HG02642 (cell line): ENCODE measurements at regions not wholly inside any gene's neighbourhood (a gene's known extent, or its start where the extent isn't known, plus 50 kb on each side); places are given as distances from the start of the nearest gene placed in this dataset.

ENCODE experiments used
- ATAC-seq: cut with Tn5 transposase; IDR thresholded peaks from one replicate; pipeline ENCODE4 v1.9.1; 2021; ENCODE audit warnings: mild to moderate bottlenecking; ENCODE audit not compliant: unreplicated experiment, poor library complexity

GRCh38 chr3:40793730-40794129 lies 269.0 kb downstream of the ZNF621 start:
- no peak for ATAC-seq

GRCh38 chr3:40800343-40800742 lies 275.6 kb downstream of the ZNF621 start:
- ATAC-seq: no peak

- ATAC-seq: no peak
These were observed 276.6 kb downstream of the ZNF621 start for GRCh38 chr3:40801284-40801741.

- no peak for ATAC-seq
These were observed 278.6 kb downstream of the ZNF621 start for GRCh38 chr3:40803311-40803710.

- no peak for ATAC-seq
These were observed 280.7 kb downstream of the ZNF621 start for GRCh38 chr3:40805456-40805855.

- no peak for ATAC-seq
These were observed 286.1 kb downstream of the ZNF621 start for GRCh38 chr3:40810813-40811212.

- no peak for ATAC-seq
These were observed 292.3 kb downstream of the ZNF621 start for GRCh38 chr3:40817017-40817416.

GRCh38 chr3:40821315-40821714 lies 296.6 kb downstream of the ZNF621 start:
- no peak for ATAC-seq

- no peak for ATAC-seq
These were observed 302.5 kb downstream of the ZNF621 start for GRCh38 chr3:40827226-40827625.

- no peak for ATAC-seq
These were observed 303.4 kb downstream of the ZNF621 start for GRCh38 chr3:40827942-40828688.

- ATAC-seq: no peak
These were observed 304.1 kb downstream of the ZNF621 start for GRCh38 chr3:40828741-40829415.

- ATAC-seq: no peak
These were observed 305.1 kb downstream of the ZNF621 start for GRCh38 chr3:40829876-40830275.

- ATAC-seq: no peak
These were observed 312.5 kb downstream of the ZNF621 start for GRCh38 chr3:40837300-40837699.

GRCh38 chr3:40841131-40841530 lies 316.4 kb downstream of the ZNF621 start:
- ATAC-seq: no peak

- no peak for ATAC-seq
These were observed 316.9 kb downstream of the ZNF621 start for GRCh38 chr3:40841570-40842109.

GRCh38 chr3:40842714-40843113 lies 318.0 kb downstream of the ZNF621 start:
- no peak for ATAC-seq

- ATAC-seq: no peak
These were observed 318.5 kb downstream of the ZNF621 start for GRCh38 chr3:40843208-40843624.

GRCh38 chr3:40843851-40844548 lies 319.2 kb downstream of the ZNF621 start:
- no peak for ATAC-seq

- no peak for ATAC-seq
These were observed 320.1 kb downstream of the ZNF621 start for GRCh38 chr3:40844896-40845295.

- ATAC-seq: no peak
These were observed 320.7 kb downstream of the ZNF621 start for GRCh38 chr3:40845447-40845846.

- no peak for ATAC-seq
These were observed 321.2 kb downstream of the ZNF621 start for GRCh38 chr3:40845916-40846315.
